H9 (cell line): ENCODE measurements at regions not wholly inside any gene's neighbourhood (a gene's known extent, or its start where the extent isn't known, plus 50 kb on each side); places are given as distances from the start of the nearest gene placed in this dataset.

Source experiments
- DNase-seq: peaks from one replicate; pipeline ENCODE4 v3.0.0-alpha.2; 2017
- H2AFZ ChIP-seq: one replicate; pipeline ENCODE4 v1.6.1; 2013; ENCODE audit warnings: mild to moderate bottlenecking, low read length, control low read depth, moderate library complexity
- H2AK5ac ChIP-seq: 2 replicates; pipeline ENCODE4 v1.6.1; 2013; ENCODE audit warnings: low read length, control low read depth, mixed read lengths; ENCODE audit not compliant: insufficient read length
- H2BK120ac ChIP-seq: one replicate; pipeline ENCODE4 v1.6.1; 2013; ENCODE audit warnings: low read depth, mild to moderate bottlenecking, low read length, control low read depth, inconsistent platforms; ENCODE audit not compliant: poor library complexity, severe bottlenecking
- H2BK12ac ChIP-seq: 2 replicates; pipeline ENCODE4 v1.6.1; 2013; ENCODE audit warnings: low read length, control low read depth, mixed read lengths, low read depth; ENCODE audit not compliant: insufficient read length
- H2BK15ac ChIP-seq: 2 replicates; pipeline ENCODE4 v1.6.1; 2013; ENCODE audit warnings: low read depth, low read length, control low read depth
- H2BK20ac ChIP-seq: one replicate; pipeline ENCODE4 v1.6.1; 2013; ENCODE audit warnings: low read depth, mild to moderate bottlenecking, low read length, control low read depth, inconsistent platforms; ENCODE audit not compliant: poor library complexity, severe bottlenecking
- H2BK5ac ChIP-seq: 2 replicates; pipeline ENCODE4 v1.6.1; 2013; ENCODE audit warnings: low read length, control low read depth, mixed read lengths; ENCODE audit not compliant: insufficient read length
- H3K14ac ChIP-seq: 2 replicates; pipeline ENCODE4 v1.6.1; 2013; ENCODE audit warnings: low read length, control low read depth; ENCODE audit not compliant: insufficient read depth
- H3K18ac ChIP-seq: 2 replicates; pipeline ENCODE4 v1.6.1; 2013; ENCODE audit warnings: low read depth, mild to moderate bottlenecking, mixed read lengths, low read length, control low read depth; ENCODE audit not compliant: insufficient read length
- H3K23ac ChIP-seq: 2 replicates; pipeline ENCODE4 v1.6.1; 2013; ENCODE audit warnings: low read length, control low read depth, mixed read lengths, low read depth; ENCODE audit not compliant: insufficient read length
- H3K23me2 ChIP-seq: 2 replicates; pipeline ENCODE4 v1.6.1; 2013; ENCODE audit warnings: low read depth, mild to moderate bottlenecking, mixed read lengths, low read length, control low read depth; ENCODE audit not compliant: insufficient read length, poor library complexity, severe bottlenecking
- H3K27ac ChIP-seq: 2 replicates; pipeline ENCODE4 v1.5.1; 2013; ENCODE audit warnings: low read length, control low read depth, mixed read lengths, low read depth; ENCODE audit not compliant: insufficient read length
- H3K27me3 ChIP-seq: 2 replicates; pipeline ENCODE4 v1.6.1; 2013; ENCODE audit warnings: low read length, control low read depth, inconsistent platforms; ENCODE audit not compliant: insufficient read depth
- H3K4ac ChIP-seq: 2 replicates; pipeline ENCODE4 v1.6.1; 2013; ENCODE audit warnings: low read depth, mild to moderate bottlenecking, control low read depth, inconsistent platforms, low read length, moderate library complexity
- H3K4me1 ChIP-seq: 2 replicates; pipeline ENCODE4 v1.6.1; 2013; ENCODE audit warnings: low read length, control low read depth, inconsistent platforms; ENCODE audit not compliant: insufficient read depth
- H3K4me2 ChIP-seq: 2 replicates; pipeline ENCODE4 v1.6.1; 2013; ENCODE audit warnings: low read length, control low read depth, mixed read lengths; ENCODE audit not compliant: insufficient read length, insufficient read depth
- H3K56ac ChIP-seq: 2 replicates; pipeline ENCODE4 v1.6.1; 2013; ENCODE audit warnings: low read depth, mild to moderate bottlenecking, mixed read lengths, low read length, control low read depth; ENCODE audit not compliant: insufficient read length
- H3K79me1 ChIP-seq: 2 replicates; pipeline ENCODE4 v1.6.1; 2013; ENCODE audit warnings: low read depth, mild to moderate bottlenecking, moderate library complexity, low read length, control low read depth, inconsistent platforms; ENCODE audit not compliant: insufficient read depth, poor library complexity, severe bottlenecking
- H3K79me2 ChIP-seq: 2 replicates; pipeline ENCODE4 v1.6.1; 2013; ENCODE audit warnings: low read length, control low read depth, inconsistent platforms; ENCODE audit not compliant: insufficient read depth
- H3K9ac ChIP-seq: 2 replicates; pipeline ENCODE4 v1.6.1; 2013; ENCODE audit warnings: low read length, control low read depth, mixed read lengths; ENCODE audit not compliant: insufficient read length; ENCODE audit errors: extremely low read depth
- H3K9me3 ChIP-seq: one replicate; pipeline ENCODE4 v1.6.1; 2013; ENCODE audit warnings: low read depth, low read length, inconsistent platforms; ENCODE audit not compliant: control insufficient read depth
- H3T11ph ChIP-seq: one replicate; pipeline ENCODE4 v1.6.1; 2013; ENCODE audit warnings: mild to moderate bottlenecking, low read length, control low read depth, inconsistent platforms
- H4K20me1 ChIP-seq: one replicate; pipeline ENCODE4 v1.6.1; 2013; ENCODE audit not compliant: control insufficient read depth, insufficient read length, insufficient read depth
- H4K5ac ChIP-seq: 2 replicates; pipeline ENCODE4 v1.6.1; 2013; ENCODE audit warnings: low read depth, mild to moderate bottlenecking, mixed read lengths, low read length, control low read depth; ENCODE audit not compliant: insufficient read length
- H4K8ac ChIP-seq: replicated peaks from 2 replicates; pipeline ENCODE4 v1.6.1; 2013; ENCODE audit warnings: low read length, control low read depth, mixed read lengths, low read depth; ENCODE audit not compliant: insufficient read length
- H4K91ac ChIP-seq: 2 replicates; pipeline ENCODE4 v1.6.1; 2013; ENCODE audit warnings: low read depth, mild to moderate bottlenecking, moderate library complexity, mixed read lengths, low read length, control low read depth; ENCODE audit not compliant: insufficient read length
- H3K27ac Mint-ChIP-seq, 3 experiments: 2 replicates in 2 of 3; 3 replicates in 1 of 3; pipeline ENCODE4 v1.8.0; 2020 to 2021; ENCODE audit warnings: mixed read lengths in 3 of 3, mild to moderate bottlenecking in 1 of 3, moderate library complexity in 1 of 3
- H3K27me3 Mint-ChIP-seq: 2 replicates; pipeline ENCODE4 v1.8.0; 2021; ENCODE audit warnings: low read depth, mild to moderate bottlenecking, moderate library complexity, mixed read lengths
- H3K36me3 Mint-ChIP-seq, 3 experiments: 2 replicates in 2 of 3; 3 replicates in 1 of 3; pipeline ENCODE4 v1.8.0; 2020 to 2021; ENCODE audit warnings: low read depth in 3 of 3, mixed read lengths in 3 of 3; ENCODE audit not compliant: insufficient read depth in 1 of 3
- H3K4me1 Mint-ChIP-seq, 2 experiments: 2 replicates each; pipeline ENCODE4 v1.8.0; 2020; ENCODE audit warnings: mixed read lengths in 2 of 2
- H3K4me3 Mint-ChIP-seq, 2 experiments: 2 replicates in 1 of 2; 3 replicates in 1 of 2; pipeline ENCODE4 v1.8.0; 2020 to 2021; ENCODE audit warnings: mild to moderate bottlenecking in 2 of 2, mixed read lengths in 2 of 2, moderate library complexity in 1 of 2
- H3K9me3 Mint-ChIP-seq, 2 experiments: 2 replicates in 1 of 2; 3 replicates in 1 of 2; pipeline ENCODE4 v1.8.0; 2020; ENCODE audit warnings: mild to moderate bottlenecking in 2 of 2, mixed read lengths in 2 of 2, moderate library complexity in 1 of 2
- CTCF ChIP-seq: fragments of 200-600 bp; sonication (generic); conservative IDR thresholded peaks from 3 replicates; pipeline ENCODE4 v1.8.0; 2021; ENCODE audit warnings: antibody characterized with exemption, mild to moderate bottlenecking
- WGBS: extraction: QIAGEN DNeasy Blood & Tissue Kit; methylation state at CpG from one replicate; pipeline ENCODE4 v1.1.7; 2013; ENCODE audit warnings: missing lambda C conversion rate, low lambda C conversion rate, mixed read lengths; ENCODE audit not compliant: insufficient read length; ENCODE audit errors: extremely low coverage; 5-methylcytosine and 5-hydroxymethylcytosine counted together

GRCh38 chr17:77503293-77503655 is 362.5 kb downstream of the SEC14L1 start:
- peaks cover 2% of the 10 kb centered on the region; the same call in 1 of the 2 replicates for H3K4me1 ChIP-seq
- H3K9ac ChIP-seq: no peak overlapping the region
- no peak for DNase-seq
- no peak overlapping the region for H2BK5ac ChIP-seq
- H3K4me2 ChIP-seq: no peak overlapping the region
- no peak overlapping the region for H2AK5ac ChIP-seq
- no peak overlapping the region for H2BK20ac ChIP-seq
- no peak overlapping the region for H2BK120ac ChIP-seq
- H3K14ac ChIP-seq: no peak overlapping the region
- H3K9me3 ChIP-seq: no peaks in the 10 kb centered on the region
- H2AFZ ChIP-seq: no peak overlapping the region
- H3K23ac ChIP-seq: no peak overlapping the region
- no peak overlapping the region for H2BK12ac ChIP-seq
- no peaks in the 10 kb centered on the region; a peak in 2 of 5 replicates for H3K9me3 Mint-ChIP-seq
- no peak overlapping the region for H3K27ac Mint-ChIP-seq
- H4K91ac ChIP-seq: no peak overlapping the region
- peaks cover 20 to 31% (median 27%) of the 10 kb centered on the region in 3 experiments for H3K36me3 Mint-ChIP-seq
- H2BK15ac ChIP-seq: no peak overlapping the region
- no peak overlapping the region for H3K4ac ChIP-seq
- no peak overlapping the region for H3K4me3 Mint-ChIP-seq
- no peak overlapping the region for H3K18ac ChIP-seq
- no peak overlapping the region for H3K56ac ChIP-seq
- no peak for TF ChIP-seq CTCF
- no peak overlapping the region for H3T11ph ChIP-seq
- H3K27me3 ChIP-seq: no peaks in the 10 kb centered on the region
- no peaks in the 10 kb centered on the region for H4K20me1 ChIP-seq
- peaks cover 11 to 15% of the 10 kb centered on the region in 2 experiments for H3K4me1 Mint-ChIP-seq
- H3K23me2 ChIP-seq: peaks cover 2% of the 10 kb centered on the region
- no peaks in the 10 kb centered on the region for H3K79me1 ChIP-seq
- H3K79me2 ChIP-seq: no peaks in the 10 kb centered on the region
- H4K5ac ChIP-seq: no peak overlapping the region
- no peaks in the 10 kb centered on the region; the same call in none of the 2 replicates for H3K27me3 Mint-ChIP-seq
- H4K8ac ChIP-seq: no peak overlapping the region
- no peak overlapping the region for H3K27ac ChIP-seq
- WGBS: no CpG with 5 or more reads among the region's 7 CpGs
